SU-DHL-6 (cell line): ENCODE measurements at regions not wholly inside any gene's neighbourhood (a gene's known extent, or its start where the extent isn't known, plus 50 kb on each side); places are given as distances from the start of the nearest gene placed in this dataset.

Source experiments
- EZH2phosphoT487 ChIP-seq: fragments of 200-600 bp; sonication (generic), shearing (Covaris generic); conservative IDR thresholded peaks from 2 replicates; pipeline ENCODE4 v1.6.1; 2018; ENCODE audit warnings: mild to moderate bottlenecking, antibody characterized with exemption, low read length, moderate library complexity, mixed read lengths
- TF ChIP-seq, protein P1 (sequence below): fragments of 200-600 bp; sonication (generic); IDR thresholded peaks from one replicate; pipeline ENCODE4 v1.5.1; 2017; ENCODE audit warnings: antibody characterized with exemption, mild to moderate bottlenecking, low read length, moderate library complexity; ENCODE audit not compliant: insufficient read depth, poor library complexity, severe bottlenecking

DNA sequence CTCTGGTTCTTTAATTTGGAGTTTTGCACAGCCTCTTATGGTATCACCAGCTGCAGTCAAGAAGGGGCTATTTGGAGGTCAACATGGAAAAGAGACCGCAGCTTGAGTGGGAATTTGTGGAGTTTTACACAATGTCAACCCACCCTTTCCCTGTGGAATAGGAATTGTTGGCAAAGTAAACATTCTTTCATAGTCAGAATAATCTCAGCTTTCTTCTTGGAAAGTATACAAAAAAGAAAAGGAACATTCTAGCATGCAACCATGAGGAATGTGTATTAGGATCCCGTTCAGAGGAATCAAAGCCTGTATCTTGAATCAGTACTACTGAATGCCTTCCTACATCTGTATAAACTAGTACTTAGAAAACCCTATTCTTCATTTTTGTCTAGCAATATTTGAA, 107.6 kb downstream of the LURAP1L start:
- TF ChIP-seq, protein P1, sequence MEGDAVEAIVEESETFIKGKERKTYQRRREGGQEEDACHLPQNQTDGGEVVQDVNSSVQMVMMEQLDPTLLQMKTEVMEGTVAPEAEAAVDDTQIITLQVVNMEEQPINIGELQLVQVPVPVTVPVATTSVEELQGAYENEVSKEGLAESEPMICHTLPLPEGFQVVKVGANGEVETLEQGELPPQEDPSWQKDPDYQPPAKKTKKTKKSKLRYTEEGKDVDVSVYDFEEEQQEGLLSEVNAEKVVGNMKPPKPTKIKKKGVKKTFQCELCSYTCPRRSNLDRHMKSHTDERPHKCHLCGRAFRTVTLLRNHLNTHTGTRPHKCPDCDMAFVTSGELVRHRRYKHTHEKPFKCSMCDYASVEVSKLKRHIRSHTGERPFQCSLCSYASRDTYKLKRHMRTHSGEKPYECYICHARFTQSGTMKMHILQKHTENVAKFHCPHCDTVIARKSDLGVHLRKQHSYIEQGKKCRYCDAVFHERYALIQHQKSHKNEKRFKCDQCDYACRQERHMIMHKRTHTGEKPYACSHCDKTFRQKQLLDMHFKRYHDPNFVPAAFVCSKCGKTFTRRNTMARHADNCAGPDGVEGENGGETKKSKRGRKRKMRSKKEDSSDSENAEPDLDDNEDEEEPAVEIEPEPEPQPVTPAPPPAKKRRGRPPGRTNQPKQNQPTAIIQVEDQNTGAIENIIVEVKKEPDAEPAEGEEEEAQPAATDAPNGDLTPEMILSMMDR = no peak
- no peak for TF ChIP-seq EZH2phosphoT487
